ENCODE measurements at regions not wholly inside any gene's neighbourhood (a gene's known extent, or its start where the extent isn't known, plus 50 kb on each side); places are given as distances from the start of the nearest gene placed in this dataset.
"Not testable (repeated sequence)": the region's sequence is repeated elsewhere in the genome, so short reads cannot be mapped to it uniquely, and the experiment has no call there.

- no peak for DNase-seq
- Mint-ChIP-seq H3K9me3 (peaks cover 11% of the 10 kb centered on the region), H3K36me3 (ENCODE audit: low read depth) (no peaks in the 10 kb centered on the region), H3K27me3 (no peaks in the 10 kb centered on the region), H3K4me1 (no peaks in the 10 kb centered on the region), H3K4me3 (no peak overlapping the region), H3K27ac (no peak overlapping the region)
- POLR2A ChIA-PET: no interaction called here
- intact Hi-C loops (cut with micrococcal nuclease): no loop called here
- no peak for ATAC-seq (ENCODE audit: low read depth)
- CTCF ChIA-PET: no interaction called here
- TF ChIP-seq CTCF (IDR thresholded peaks at IDR 0.05): no peak
Measured at GRCh38 chr15:93759629-93760028, 471.7 kb upstream of the MCTP2 start.

GRCh38 chr15:93758824-93759223 lies 472.5 kb upstream of the MCTP2 start:
- no peaks in the 10 kb centered on the region for H3K4me1 Mint-ChIP-seq
- H3K27ac Mint-ChIP-seq: no peak overlapping the region
- no peaks in the 10 kb centered on the region for H3K27me3 Mint-ChIP-seq
- DNase-seq (no peak), ATAC-seq (ENCODE audit: low read depth) (no peak)
- TF ChIP-seq CTCF (IDR thresholded peaks at IDR 0.05): no peak
- H3K4me3 Mint-ChIP-seq: no peak overlapping the region
- peaks cover 11% of the 10 kb centered on the region for H3K9me3 Mint-ChIP-seq
- CTCF ChIA-PET: no interaction called here
- POLR2A ChIA-PET: no interaction called here
- no peaks in the 10 kb centered on the region for H3K36me3 Mint-ChIP-seq (ENCODE audit: low read depth)
- intact Hi-C loops (cut with micrococcal nuclease): no loop called here

GRCh38 chr15:93748710-93749109 lies 482.7 kb upstream of the MCTP2 start:
- Mint-ChIP-seq H3K4me3 (no peak overlapping the region), H3K27ac (no peak overlapping the region), H3K9me3 (peaks cover 22% of the 10 kb centered on the region), H3K27me3 (no peaks in the 10 kb centered on the region), H3K4me1 (no peaks in the 10 kb centered on the region), H3K36me3 (ENCODE audit: low read depth) (no peaks in the 10 kb centered on the region)
- intact Hi-C loops (cut with micrococcal nuclease): no loop called here
- ATAC-seq (ENCODE audit: low read depth): no peak
- CTCF ChIA-PET: no interaction called here
- DNase-seq: no peak
- no peak for TF ChIP-seq CTCF (IDR thresholded peaks at IDR 0.05)
- POLR2A ChIA-PET: no interaction called here

GRCh38 chr15:93734976-93735375 lies 496.4 kb upstream of the MCTP2 start:
- POLR2A ChIA-PET; DNase-seq; H3K27ac Mint-ChIP-seq; H3K9me3 Mint-ChIP-seq; H3K27me3 Mint-ChIP-seq; H3K4me3 Mint-ChIP-seq; H3K4me1 Mint-ChIP-seq; H3K36me3 Mint-ChIP-seq (ENCODE audit: low read depth); CTCF ChIA-PET; intact Hi-C loops (cut with micrococcal nuclease); ATAC-seq (ENCODE audit: low read depth): not testable (repeated sequence)

GRCh38 chr15:93730724-93731123 lies 500.6 kb upstream of the MCTP2 start:
- intact Hi-C loops (cut with micrococcal nuclease): no loop called here
- no peaks in the 10 kb centered on the region for H3K27me3 Mint-ChIP-seq
- no peak overlapping the region for H3K4me3 Mint-ChIP-seq
- H3K9me3 Mint-ChIP-seq: peaks cover 6% of the 10 kb centered on the region
- no peak overlapping the region for H3K27ac Mint-ChIP-seq
- DNase-seq: no peak
- CTCF ChIA-PET: no interaction called here
- no peak for TF ChIP-seq CTCF (IDR thresholded peaks at IDR 0.05)
- no peaks in the 10 kb centered on the region for H3K36me3 Mint-ChIP-seq (ENCODE audit: low read depth)
- no peaks in the 10 kb centered on the region for H3K4me1 Mint-ChIP-seq
- POLR2A ChIA-PET: no interaction called here
- ATAC-seq (ENCODE audit: low read depth): no peak

GRCh38 chr15:93722165-93722564 lies 509.2 kb upstream of the MCTP2 start:
- TF ChIP-seq CTCF (IDR thresholded peaks at IDR 0.05): no peak
- H3K9me3 Mint-ChIP-seq: peaks cover 2% of the 10 kb centered on the region
- POLR2A ChIA-PET: no interaction called here
- no peaks in the 10 kb centered on the region for H3K4me1 Mint-ChIP-seq
- H3K27me3 Mint-ChIP-seq: no peaks in the 10 kb centered on the region
- ATAC-seq (ENCODE audit: low read depth): no peak
- CTCF ChIA-PET: no interaction called here
- intact Hi-C loops (cut with micrococcal nuclease): no loop called here
- no peak overlapping the region for H3K4me3 Mint-ChIP-seq
- DNase-seq: no peak
- H3K36me3 Mint-ChIP-seq (ENCODE audit: low read depth): no peaks in the 10 kb centered on the region
- no peak overlapping the region for H3K27ac Mint-ChIP-seq

Measured in activated B cell treated with CpG ODN at 0.5 μM for 24 hours (primary cell).